Ovary (tissue), 7 donors: ENCODE measurements at regions not wholly inside any gene's neighbourhood (a gene's known extent, or its start where the extent isn't known, plus 50 kb on each side); places are given as distances from the start of the nearest gene placed in this dataset.

Source experiments
- DNase-seq, 5 donors: peaks; one replicate each; pipeline ENCODE4 v3.0.0-alpha.2; 2019 to 2020
- H3K27ac ChIP-seq, 2 donors: fragments of 200-600 bp; one replicate each; pipeline versions ENCODE4 v1.5.1 to v1.8.0; 2019 to 2022
- H3K27me3 ChIP-seq: fragments of 200-600 bp; one replicate; pipeline ENCODE4 v1.8.0; 2022
- H3K36me3 ChIP-seq: fragments of 200-600 bp; sonication (generic); one replicate; pipeline ENCODE4 v1.5.1; 2019
- H3K4me1 ChIP-seq: one replicate; pipeline ENCODE4 v1.8.1; 2013; ENCODE audit warnings: mild to moderate bottlenecking, moderate library complexity; ENCODE audit not compliant: insufficient read depth
- H3K4me3 ChIP-seq: fragments of 200-600 bp; sonication (generic); one replicate; pipeline ENCODE4 v1.5.1; 2017
- H3K9me3 ChIP-seq, 2 donors: fragments of 200-600 bp in 1 of 2; sonication (generic) in 1 of 2; one replicate each; pipeline versions ENCODE4 v1.5.1 to v1.8.1; 2013 to 2019; ENCODE audit warnings: mild to moderate bottlenecking in 1 of 2, moderate library complexity in 1 of 2
- EP300 ChIP-seq: sonication (generic); formaldehyde crosslinking; IDR thresholded peaks from one replicate; pipeline ENCODE4 v1.6.1; 2017; ENCODE audit warnings: antibody characterized with exemption
- POLR2A ChIP-seq: fragments of 450-650 bp; IDR thresholded peaks from one replicate; pipeline ENCODE4 v1.6.1; 2017; ENCODE audit warnings: antibody characterized with exemption, mild to moderate bottlenecking, moderate library complexity
- WGBS, 3 donors: extraction: QIAGEN DNeasy Blood & Tissue Kit in 1 of 3; methylation state at CpG; one replicate each; pipeline versions ENCODE4 v1.1.5 to v1.1.7; 2013 to 2017; 5-methylcytosine and 5-hydroxymethylcytosine counted together
- intact Hi-C, 4 donors: fragments of 100-400 bp; cut with DNase I; formaldehyde crosslinking; loops; one replicate each; pipeline versions ENCODE4 v1.11.0 to v1.15.1; 2022 to 2023
- TF ChIP-seq, protein P1 (sequence below), 3 donors: fragments of 450-650 bp in 2 of 3; fragments of 200-600 bp in 1 of 3; IDR thresholded peaks; one replicate each; pipeline versions ENCODE4 v1.5.1 to v1.8.0; 2016 to 2022; ENCODE audit warnings: antibody characterized with exemption in 3 of 3, mild to moderate bottlenecking in 1 of 3
- donor health status: DM: no; HTN: no; CAD: no; lungs with moderate emphysema.
- donor health status: DM: no; HTN: no; CAD: no.
- donor health status: Bipolar disorder and iron deficiency.
- donor health status: DM: no; HTN: no; CAD: no.
- donor health status: DM: yes; HTN: yes; CAD: no.

GRCh38 chr3:163474766-163475165, 1603.5 kb downstream of the SI start:
- intact Hi-C loops = no loop called here
- H3K9me3 ChIP-seq = no peaks in the 10 kb centered on the region
- H3K36me3 ChIP-seq = no peaks in the 10 kb centered on the region
- H3K4me1 ChIP-seq = no peaks in the 10 kb centered on the region
- H3K4me3 ChIP-seq = no peak overlapping the region
- no peak for TF ChIP-seq EP300
- TF ChIP-seq, protein P1, sequence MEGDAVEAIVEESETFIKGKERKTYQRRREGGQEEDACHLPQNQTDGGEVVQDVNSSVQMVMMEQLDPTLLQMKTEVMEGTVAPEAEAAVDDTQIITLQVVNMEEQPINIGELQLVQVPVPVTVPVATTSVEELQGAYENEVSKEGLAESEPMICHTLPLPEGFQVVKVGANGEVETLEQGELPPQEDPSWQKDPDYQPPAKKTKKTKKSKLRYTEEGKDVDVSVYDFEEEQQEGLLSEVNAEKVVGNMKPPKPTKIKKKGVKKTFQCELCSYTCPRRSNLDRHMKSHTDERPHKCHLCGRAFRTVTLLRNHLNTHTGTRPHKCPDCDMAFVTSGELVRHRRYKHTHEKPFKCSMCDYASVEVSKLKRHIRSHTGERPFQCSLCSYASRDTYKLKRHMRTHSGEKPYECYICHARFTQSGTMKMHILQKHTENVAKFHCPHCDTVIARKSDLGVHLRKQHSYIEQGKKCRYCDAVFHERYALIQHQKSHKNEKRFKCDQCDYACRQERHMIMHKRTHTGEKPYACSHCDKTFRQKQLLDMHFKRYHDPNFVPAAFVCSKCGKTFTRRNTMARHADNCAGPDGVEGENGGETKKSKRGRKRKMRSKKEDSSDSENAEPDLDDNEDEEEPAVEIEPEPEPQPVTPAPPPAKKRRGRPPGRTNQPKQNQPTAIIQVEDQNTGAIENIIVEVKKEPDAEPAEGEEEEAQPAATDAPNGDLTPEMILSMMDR (IDR thresholded peaks at IDR 0.05) = no peak
- no peak for TF ChIP-seq POLR2A
- DNase-seq = no peak
- no peaks in the 10 kb centered on the region for H3K27me3 ChIP-seq
- no peak overlapping the region for H3K27ac ChIP-seq
- WGBS, 3 donors = 71 to 81% (median 78%) methylated on average over 1 of the region's 1 CpG

- Histone ChIP-seq H3K4me3 (no peak overlapping the region), H3K9me3 (no peaks in the 10 kb centered on the region), H3K27ac (no peak overlapping the region), H3K27me3 (no peaks in the 10 kb centered on the region), H3K36me3 (no peaks in the 10 kb centered on the region), H3K4me1 (no peaks in the 10 kb centered on the region)
- WGBS, 3 donors = 66 to 69% (median 68%) methylated on average over 4 of the region's 4 CpGs
- DNase-seq = no peak
- intact Hi-C loops = no loop called here
- TF ChIP-seq EP300 = no peak
- no peak for TF ChIP-seq POLR2A
- TF ChIP-seq, protein P1 (IDR thresholded peaks at IDR 0.05) = no peak
These were observed 1609.6 kb downstream of the SI start for GRCh38 chr3:163468531-163469335.

DNA sequence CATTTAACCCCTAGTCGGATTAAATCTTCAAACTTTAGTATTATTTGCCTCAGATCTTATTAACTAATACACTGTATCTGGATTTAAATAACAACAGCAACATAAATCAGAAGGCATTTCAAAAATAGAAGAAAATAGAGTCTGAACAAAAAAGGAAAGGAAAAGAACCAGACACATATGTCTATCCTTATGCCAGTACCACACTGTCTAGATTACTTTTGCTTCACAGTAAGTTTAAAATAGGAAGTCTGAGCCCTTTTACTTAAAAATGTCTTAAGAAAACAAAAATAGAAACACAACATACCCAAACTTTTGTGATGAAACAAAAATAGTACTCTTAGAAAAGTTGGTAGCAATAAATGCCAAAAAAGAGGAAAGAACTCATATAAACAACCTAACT, 1615.8 kb downstream of the SI start:
- Histone ChIP-seq H3K27me3 (no peaks in the 10 kb centered on the region), H3K9me3 (no peaks in the 10 kb centered on the region), H3K27ac (no peak overlapping the region), H3K4me3 (no peak overlapping the region), H3K36me3 (no peaks in the 10 kb centered on the region), H3K4me1 (no peaks in the 10 kb centered on the region)
- no peak for TF ChIP-seq POLR2A
- TF ChIP-seq, protein P1 (IDR thresholded peaks at IDR 0.05) = no peak
- no peak for TF ChIP-seq EP300
- intact Hi-C loops = no loop called here
- 2 to 20% (median 9%) methylated on average over 1 of the region's 1 CpG for WGBS, 3 donors
- no peak for DNase-seq

GRCh38 chr3:163450698-163451097, 1627.6 kb downstream of the SI start:
- H3K27ac ChIP-seq = no peak overlapping the region
- no peaks in the 10 kb centered on the region for H3K36me3 ChIP-seq
- 84 to 94% (median 87%) methylated on average over 2 of the region's 2 CpGs for WGBS, 3 donors
- no peaks in the 10 kb centered on the region for H3K4me1 ChIP-seq
- H3K4me3 ChIP-seq = no peak overlapping the region
- no peak for DNase-seq
- intact Hi-C loops = no loop called here
- H3K9me3 ChIP-seq = no peaks in the 10 kb centered on the region
- TF ChIP-seq POLR2A (no peak), EP300 (no peak)
- TF ChIP-seq, protein P1 (IDR thresholded peaks at IDR 0.05) = no peak
- H3K27me3 ChIP-seq = no peaks in the 10 kb centered on the region
